GM12873 (cell line): ENCODE measurements at regions not wholly inside any gene's neighbourhood (a gene's known extent, or its start where the extent isn't known, plus 50 kb on each side); places are given as distances from the start of the nearest gene placed in this dataset.

Experiments
- CTCF ChIP-seq: IDR thresholded peaks from 2 replicates; pipeline ENCODE4 v1.5.1; 2012; ENCODE audit warnings: low read depth, mild to moderate bottlenecking, moderate library complexity, low read length, control low read depth; ENCODE audit not compliant: insufficient read depth; ENCODE audit errors: missing control alignments

GRCh38 chr6:66421570-66421969, 714.5 kb upstream of the EYS start:
- peak; percentile 2 for TF ChIP-seq CTCF

GRCh38 chr6:66418906-66419305, 711.9 kb upstream of the EYS start:
- no peak for TF ChIP-seq CTCF

GRCh38 chr6:66403966-66404365, 696.9 kb upstream of the EYS start:
- TF ChIP-seq CTCF: no peak

- TF ChIP-seq CTCF: no peak
These were observed 695.8 kb upstream of the EYS start for GRCh38 chr6:66402873-66403272.

GRCh38 chr6:66396549-66396948, 689.5 kb upstream of the EYS start:
- TF ChIP-seq CTCF: no peak

- TF ChIP-seq CTCF: no peak
These were observed 689.1 kb upstream of the EYS start for GRCh38 chr6:66396145-66396544.

- no peak for TF ChIP-seq CTCF
These were observed 683.4 kb upstream of the EYS start for GRCh38 chr6:66390393-66390792.
